Osteocyte (in vitro differentiated cells): ENCODE measurements at regions not wholly inside any gene's neighbourhood (a gene's known extent, or its start where the extent isn't known, plus 50 kb on each side); places are given as distances from the start of the nearest gene placed in this dataset.

Experiments used
- DNase-seq: peaks from one replicate; pipeline ENCODE4 v3.0.0; 2021; ENCODE audit warnings: mixed read lengths; ENCODE audit not compliant: unreplicated experiment; ENCODE audit errors: extremely low spot score
- H3K27ac Mint-ChIP-seq: one replicate; pipeline ENCODE4 v1.8.0; 2021; ENCODE audit warnings: mild to moderate bottlenecking, mixed read lengths; ENCODE audit not compliant: unreplicated experiment
- H3K27me3 Mint-ChIP-seq: one replicate; pipeline ENCODE4 v1.8.0; 2021; ENCODE audit warnings: mixed read lengths; ENCODE audit not compliant: unreplicated experiment
- H3K36me3 Mint-ChIP-seq: one replicate; pipeline ENCODE4 v1.8.0; 2021; ENCODE audit warnings: mixed read lengths; ENCODE audit not compliant: unreplicated experiment
- H3K4me1 Mint-ChIP-seq: one replicate; pipeline ENCODE4 v1.8.0; 2021; ENCODE audit warnings: mixed read lengths; ENCODE audit not compliant: unreplicated experiment
- H3K4me3 Mint-ChIP-seq: one replicate; pipeline ENCODE4 v1.8.0; 2021; ENCODE audit warnings: mild to moderate bottlenecking, moderate library complexity, mixed read lengths; ENCODE audit not compliant: unreplicated experiment
- H3K9me3 Mint-ChIP-seq: one replicate; pipeline ENCODE4 v1.8.0; 2021; ENCODE audit warnings: mixed read lengths; ENCODE audit not compliant: unreplicated experiment
- CTCF ChIP-seq: fragments of 200-600 bp; sonication (generic); IDR thresholded peaks from 2 replicates; pipeline ENCODE4 v1.5.0; 2021; ENCODE audit warnings: antibody characterized with exemption, mild to moderate bottlenecking, moderate library complexity

GRCh38 chr6:167547328-167547692 is 222.4 kb downstream of the TTLL2 start:
- DNase-seq = no peak
- Mint-ChIP-seq H3K4me3 (no peak overlapping the region), H3K36me3 (no peaks in the 10 kb centered on the region), H3K9me3 (no peaks in the 10 kb centered on the region), H3K27ac (peak overlapping the region; percentile 80), H3K27me3 (peaks cover 4% of the 10 kb centered on the region), H3K4me1 (peaks cover 35% of the 10 kb centered on the region)
- no peak for TF ChIP-seq CTCF

GRCh38 chr6:167547751-167548150 is 222.9 kb downstream of the TTLL2 start:
- H3K9me3 Mint-ChIP-seq = no peaks in the 10 kb centered on the region
- H3K36me3 Mint-ChIP-seq = no peaks in the 10 kb centered on the region
- H3K4me3 Mint-ChIP-seq = no peak overlapping the region
- no peak for TF ChIP-seq CTCF
- peaks cover 35% of the 10 kb centered on the region for H3K4me1 Mint-ChIP-seq
- no peak for DNase-seq
- H3K27me3 Mint-ChIP-seq = peaks cover 6% of the 10 kb centered on the region
- peak overlapping the region; percentile 80 for H3K27ac Mint-ChIP-seq

- TF ChIP-seq CTCF = no peak
- H3K36me3 Mint-ChIP-seq = no peaks in the 10 kb centered on the region
- H3K9me3 Mint-ChIP-seq = no peaks in the 10 kb centered on the region
- H3K4me1 Mint-ChIP-seq = peaks cover 33% of the 10 kb centered on the region
- no peak overlapping the region for H3K4me3 Mint-ChIP-seq
- no peak overlapping the region for H3K27ac Mint-ChIP-seq
- DNase-seq = no peak
- H3K27me3 Mint-ChIP-seq = peaks cover 9% of the 10 kb centered on the region
Measured at GRCh38 chr6:167548451-167548850, 223.6 kb downstream of the TTLL2 start.

GRCh38 chr6:167549213-167549612 is 224.3 kb downstream of the TTLL2 start:
- no peak overlapping the region for H3K27ac Mint-ChIP-seq
- peaks cover 9% of the 10 kb centered on the region for H3K27me3 Mint-ChIP-seq
- TF ChIP-seq CTCF = no peak
- H3K4me3 Mint-ChIP-seq = no peak overlapping the region
- no peaks in the 10 kb centered on the region for H3K9me3 Mint-ChIP-seq
- peaks cover 25% of the 10 kb centered on the region for H3K4me1 Mint-ChIP-seq
- H3K36me3 Mint-ChIP-seq = no peaks in the 10 kb centered on the region
- DNase-seq = no peak

- H3K27ac Mint-ChIP-seq = no peak overlapping the region
- no peak for TF ChIP-seq CTCF
Measured at GRCh38 chr6:167550941-167551627, 226.2 kb downstream of the TTLL2 start.

More at GRCh38 chr6:167550941-167551627, 226.2 kb downstream of the TTLL2 start:
- Mint-ChIP-seq H3K27me3 (peaks cover 9% of the 10 kb centered on the region), H3K9me3 (peaks cover 10% of the 10 kb centered on the region), H3K4me1 (peaks cover 18% of the 10 kb centered on the region), H3K4me3 (no peak overlapping the region), H3K36me3 (peaks cover 4% of the 10 kb centered on the region)
- no peak for DNase-seq
